Stomach (tissue), 4 donors: ENCODE measurements at regions not wholly inside any gene's neighbourhood (a gene's known extent, or its start where the extent isn't known, plus 50 kb on each side); places are given as distances from the start of the nearest gene placed in this dataset.

ENCODE experiments used
- CTCF ChIP-seq, 7 experiments: fragments of 450-650 bp in 4 of 7; fragments of 200-600 bp in 3 of 7; sonication (generic) in 3 of 7; IDR thresholded peaks; one replicate each; pipeline ENCODE4 v1.5.1; 2016 to 2019; ENCODE audit warnings: antibody characterized with exemption in 7 of 7, control low read depth in 2 of 7, mild to moderate bottlenecking in 1 of 7
- EP300 ChIP-seq: sonication (generic); formaldehyde crosslinking; IDR thresholded peaks from one replicate; pipeline ENCODE4 v1.6.1; 2017; ENCODE audit warnings: antibody characterized with exemption
- POLR2A ChIP-seq, 4 donors: fragments of 450-650 bp; IDR thresholded peaks; one replicate each; pipeline ENCODE4 v1.6.1; 2016; ENCODE audit warnings: antibody characterized with exemption in 4 of 4, control low read depth in 2 of 4, mild to moderate bottlenecking in 1 of 4, moderate library complexity in 1 of 4
- POLR2AphosphoS5 ChIP-seq, 3 donors: sonication (generic); formaldehyde crosslinking; IDR thresholded peaks; one replicate each; pipeline ENCODE4 v1.6.1; 2016; ENCODE audit warnings: antibody characterized with exemption in 3 of 3

DNA sequence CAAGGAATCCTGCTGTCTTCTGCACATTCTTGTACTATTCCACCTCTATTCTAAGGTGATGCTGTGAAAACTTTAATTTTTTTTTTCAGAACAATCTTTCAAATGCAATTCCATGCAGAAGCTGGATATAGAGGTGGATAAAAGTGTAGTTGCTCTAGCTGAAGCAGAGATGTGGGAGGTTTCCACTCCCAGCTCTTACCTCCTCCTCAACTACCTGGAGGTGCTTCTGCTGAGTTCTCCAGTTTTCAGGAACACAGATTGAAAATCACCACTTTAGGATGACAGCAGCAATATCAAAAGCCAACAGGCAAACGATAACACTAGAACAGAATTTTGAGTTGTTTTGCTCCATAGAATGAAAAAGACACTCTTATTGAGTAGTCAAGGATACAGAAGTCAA is 51.1 kb upstream of the FAM98A start:
- TF ChIP-seq POLR2A (IDR thresholded peaks at IDR 0.05) (no peak), POLR2AphosphoS5 (IDR thresholded peaks at IDR 0.05) (no peak), CTCF (IDR thresholded peaks at IDR 0.05) (no peak), EP300 (no peak)
